ENCODE measurements at regions not wholly inside any gene's neighbourhood (a gene's known extent, or its start where the extent isn't known, plus 50 kb on each side); places are given as distances from the start of the nearest gene placed in this dataset.

DNA sequence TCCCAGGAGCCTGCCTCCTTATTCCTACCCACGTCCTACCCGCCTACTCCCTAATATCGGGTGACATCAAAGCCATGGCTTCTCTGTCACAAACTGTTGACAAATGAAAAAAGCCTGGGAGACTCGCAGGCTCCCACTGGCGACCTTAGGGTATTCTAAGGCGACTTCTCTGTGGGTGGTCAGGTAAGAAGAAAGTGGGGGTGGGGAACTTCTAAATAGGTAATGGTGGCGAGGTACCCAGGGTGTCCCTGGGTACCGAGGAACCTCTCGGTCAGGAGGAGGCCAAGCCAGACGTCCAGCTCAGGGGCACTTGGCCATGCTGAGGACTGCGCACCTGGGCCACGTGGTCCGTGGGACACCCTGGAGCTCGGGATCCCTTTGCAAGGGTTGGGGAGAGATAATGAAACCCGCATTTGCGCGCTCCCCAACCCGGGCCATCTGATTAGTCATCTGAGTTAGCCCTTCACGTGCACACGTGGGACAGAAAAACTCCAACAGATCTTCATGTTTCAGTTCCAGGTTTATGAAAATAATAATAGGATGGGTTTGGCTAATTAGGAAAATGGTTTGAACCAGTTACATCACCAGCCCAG lies 78.2 kb downstream of the NR2F2 start:
- Histone ChIP-seq H3K4me3 (ENCODE audit: low read length) (no peak overlapping the region), H3K27ac (ENCODE audit: low read length) (no peak overlapping the region), H3K9me3 (ENCODE audit: insufficient read depth, low read depth, low read length) (no peaks in the 10 kb centered on the region), H3K27me3 (ENCODE audit: insufficient read depth, low read length) (peaks cover 100% of the 10 kb centered on the region), H3K36me3 (ENCODE audit: insufficient read depth, low read depth, low read length) (no peaks in the 10 kb centered on the region), H3K4me1 (ENCODE audit: insufficient read depth, low read length) (peaks cover 3% of the 10 kb centered on the region; the same call in 1 of the 2 replicates), H3K9ac (ENCODE audit: low read depth, low read length) (no peak overlapping the region)

DNA sequence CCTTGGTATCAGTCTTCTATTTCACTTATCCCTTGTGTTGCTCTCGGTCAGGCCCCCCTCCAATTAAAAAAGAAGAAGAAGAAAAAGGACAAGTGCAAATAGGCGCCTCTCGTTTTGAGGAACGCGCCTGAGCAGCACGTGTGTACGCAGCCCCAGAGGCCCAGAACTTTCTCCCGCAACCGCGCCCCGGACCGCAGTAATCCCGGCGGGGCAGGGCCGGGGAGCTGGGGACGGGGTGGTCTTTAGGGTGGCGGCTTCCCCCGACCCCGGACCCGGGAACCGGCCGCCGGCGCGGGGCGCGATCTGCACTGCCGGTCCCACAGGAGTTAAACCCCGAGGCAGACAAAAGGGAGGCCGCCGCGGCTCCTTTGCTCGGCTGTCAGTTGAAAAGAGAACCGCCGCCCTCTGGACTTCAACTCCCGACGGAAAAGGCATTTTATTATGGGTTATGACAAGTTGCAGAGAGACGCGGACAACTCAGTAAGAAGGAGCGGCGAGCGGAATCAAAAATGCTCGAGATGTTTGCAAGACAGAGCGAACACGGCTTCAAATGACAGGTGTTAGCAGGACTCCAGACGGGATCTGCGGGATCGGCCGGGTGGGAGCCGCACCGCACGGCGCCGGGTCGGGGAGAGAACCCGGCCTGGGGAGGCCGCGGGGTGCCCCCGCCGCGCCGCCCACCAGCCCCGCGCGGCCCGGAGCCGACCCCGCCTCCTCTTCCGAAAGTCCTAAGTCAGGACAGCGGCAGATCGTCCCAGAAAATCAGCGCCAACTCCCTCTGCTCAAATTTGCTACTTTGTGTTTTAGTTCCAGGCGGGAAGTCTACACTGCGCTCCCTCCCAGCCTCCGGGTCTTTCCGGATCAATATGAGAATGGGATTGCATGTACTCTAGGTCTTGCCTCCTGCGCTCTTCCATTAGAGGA lies 79.0 kb downstream of the NR2F2 start:
- Histone ChIP-seq H3K9me3 (ENCODE audit: insufficient read depth, low read depth, low read length) (no peaks in the 10 kb centered on the region), H3K4me1 (ENCODE audit: insufficient read depth, low read length) (peaks cover 3% of the 10 kb centered on the region; the same call in 1 of the 2 replicates), H3K36me3 (ENCODE audit: insufficient read depth, low read depth, low read length) (no peaks in the 10 kb centered on the region), H3K27me3 (ENCODE audit: insufficient read depth, low read length) (peaks cover 100% of the 10 kb centered on the region), H3K27ac (ENCODE audit: low read length) (no peak overlapping the region), H3K4me3 (ENCODE audit: low read length) (peak overlapping the region; percentile 30; the same call in 1 of the 2 replicates), H3K9ac (ENCODE audit: low read depth, low read length) (no peak overlapping the region)

DNA sequence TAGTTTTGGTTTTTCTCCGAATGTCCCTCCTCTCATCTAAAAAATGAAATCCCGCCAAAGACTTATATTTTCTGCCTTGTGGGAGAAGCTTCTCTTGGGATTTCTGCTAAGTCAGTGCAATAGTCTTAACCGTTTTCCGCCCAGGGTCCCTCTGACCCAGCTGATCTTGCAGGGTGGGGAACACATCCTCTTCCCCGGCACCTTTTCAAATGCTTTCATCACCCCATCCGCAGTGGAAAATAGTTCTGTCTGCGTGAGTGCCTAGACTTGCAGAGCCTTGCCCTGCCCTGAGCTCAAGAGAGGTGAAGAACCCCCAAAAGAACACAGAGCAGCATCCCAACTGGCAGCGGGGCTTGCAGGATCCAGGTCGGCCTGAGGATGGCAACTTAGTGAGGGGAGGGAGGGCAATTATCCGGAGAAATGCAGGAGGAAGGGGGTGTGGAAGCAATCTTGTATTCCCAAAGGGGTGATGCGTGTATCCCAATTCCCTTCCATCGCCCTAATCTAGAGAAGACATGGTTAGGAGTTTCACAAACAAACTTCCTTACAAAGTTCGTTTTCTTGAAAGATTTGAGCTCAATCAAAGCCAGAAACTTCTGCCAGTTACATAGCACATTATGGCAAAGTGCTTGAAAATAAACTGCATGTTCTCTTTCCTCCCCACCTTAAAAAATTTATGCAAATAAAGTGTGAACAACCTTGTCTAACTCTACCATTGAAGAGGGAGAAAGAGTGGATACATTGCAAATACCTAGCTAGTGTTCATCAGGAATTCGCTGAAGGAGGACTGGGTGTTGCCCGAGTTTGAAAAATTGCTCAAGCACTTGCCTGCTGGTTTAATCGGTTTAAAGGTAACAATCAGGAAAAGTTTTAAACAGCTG lies 79.9 kb downstream of the NR2F2 start:
- H3K4me3 ChIP-seq (ENCODE audit: low read length), result no peak overlapping the region
- H3K4me1 ChIP-seq (ENCODE audit: insufficient read depth, low read length), result peaks cover 3% of the 10 kb centered on the region; the same call in 1 of the 2 replicates
- H3K9me3 ChIP-seq (ENCODE audit: insufficient read depth, low read depth, low read length), result no peaks in the 10 kb centered on the region; the same call in 1 of the 2 replicates
- H3K27ac ChIP-seq (ENCODE audit: low read length), result no peak overlapping the region
- no peaks in the 10 kb centered on the region for H3K36me3 ChIP-seq (ENCODE audit: insufficient read depth, low read depth, low read length)
- H3K27me3 ChIP-seq (ENCODE audit: insufficient read depth, low read length), result peaks cover 100% of the 10 kb centered on the region
- H3K9ac ChIP-seq (ENCODE audit: low read depth, low read length), result no peak overlapping the region

DNA sequence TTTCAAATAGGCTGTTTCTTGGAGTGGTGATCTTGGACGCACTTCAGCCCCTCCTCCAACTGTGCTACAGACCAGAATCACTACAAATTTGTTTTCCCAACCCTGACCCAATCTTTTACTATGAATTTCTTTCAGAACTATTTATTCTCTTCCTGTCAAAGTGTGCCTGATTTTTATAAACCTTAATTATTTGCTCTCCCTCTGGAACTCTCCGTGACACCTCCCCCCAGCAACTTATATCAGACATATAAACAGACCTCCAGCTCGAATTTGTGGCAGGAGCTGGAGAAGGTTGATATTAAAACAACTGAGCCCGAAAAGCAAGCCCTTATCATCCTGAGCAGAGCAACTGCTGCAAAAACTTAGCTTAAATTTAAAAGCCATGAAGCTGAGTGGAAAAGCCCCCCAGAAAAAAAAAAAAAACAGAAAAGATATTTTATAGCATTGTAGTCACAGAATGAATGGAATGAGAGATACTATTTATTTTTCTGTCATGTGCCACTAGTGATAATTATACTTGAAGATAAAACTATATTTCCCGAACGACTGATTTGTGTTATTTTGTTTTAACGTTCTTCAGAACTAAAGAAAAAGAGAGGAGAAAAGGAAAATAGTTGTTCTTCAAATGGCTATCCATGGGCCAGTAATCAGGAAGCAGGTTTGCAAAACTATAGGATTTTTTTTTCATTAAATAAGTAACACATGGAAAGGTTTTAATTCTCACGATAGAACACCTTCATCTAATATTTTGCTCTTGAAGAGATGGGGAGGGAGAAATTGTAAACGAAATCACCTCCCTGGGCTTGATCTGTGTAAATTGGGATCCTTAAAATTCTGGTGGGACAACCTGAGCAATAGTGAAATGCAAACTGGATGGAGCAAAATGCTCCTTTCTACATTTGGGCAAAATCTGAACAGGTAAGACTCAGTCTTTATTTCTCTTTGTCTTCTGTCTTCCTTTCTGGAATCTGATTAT lies 80.8 kb downstream of the NR2F2 start:
- no peaks in the 10 kb centered on the region; the same call in 1 of the 2 replicates for H3K9me3 ChIP-seq (ENCODE audit: insufficient read depth, low read depth, low read length)
- no peak overlapping the region for H3K9ac ChIP-seq (ENCODE audit: low read depth, low read length)
- peaks cover 3% of the 10 kb centered on the region; the same call in 1 of the 2 replicates for H3K4me1 ChIP-seq (ENCODE audit: insufficient read depth, low read length)
- H3K36me3 ChIP-seq (ENCODE audit: insufficient read depth, low read depth, low read length), result no peaks in the 10 kb centered on the region
- no peak overlapping the region for H3K4me3 ChIP-seq (ENCODE audit: low read length)
- no peak overlapping the region for H3K27ac ChIP-seq (ENCODE audit: low read length)
- H3K27me3 ChIP-seq (ENCODE audit: insufficient read depth, low read length), result peaks cover 100% of the 10 kb centered on the region

DNA sequence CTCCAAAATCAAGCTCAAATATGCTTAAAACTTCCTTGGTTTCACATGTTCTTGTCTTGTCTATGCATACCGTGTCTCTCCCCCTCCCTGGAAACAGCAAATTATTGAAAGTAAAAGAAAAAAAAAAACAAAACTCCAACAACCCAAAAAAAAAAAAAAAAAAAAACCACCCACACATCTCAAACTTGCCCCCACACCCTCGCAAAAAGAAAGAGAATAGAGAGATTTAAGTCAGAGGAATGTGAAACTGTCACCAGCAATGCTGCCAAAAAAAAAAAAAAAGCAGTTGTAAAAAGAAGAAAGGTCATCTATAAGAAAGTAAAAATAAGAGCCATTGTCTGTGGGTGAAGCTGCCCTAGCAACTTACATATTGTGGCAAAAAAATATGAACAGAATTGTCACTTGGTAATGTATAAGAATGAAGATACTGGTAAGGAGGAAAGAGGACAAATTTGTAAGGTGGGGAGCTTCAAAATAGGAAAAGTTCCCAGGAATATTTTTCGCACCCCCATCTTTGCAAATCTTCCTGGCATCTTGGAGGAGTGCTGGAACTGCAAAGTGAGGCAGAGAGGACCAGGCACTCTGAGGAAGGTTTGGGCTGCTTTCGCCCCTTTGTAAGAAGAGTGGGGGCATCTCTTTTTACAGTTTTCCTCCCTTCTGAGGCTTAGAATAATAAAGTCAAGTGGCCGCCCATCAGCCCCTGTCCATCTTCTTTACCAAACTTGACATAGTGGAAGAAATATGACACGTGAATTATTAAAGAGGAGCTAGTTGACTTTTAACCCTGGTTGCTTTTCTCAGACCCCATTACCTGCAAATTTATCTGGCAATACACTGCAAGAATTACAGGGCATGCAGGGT lies 81.8 kb downstream of the NR2F2 start:
- Histone ChIP-seq H3K36me3 (ENCODE audit: insufficient read depth, low read depth, low read length) (no peaks in the 10 kb centered on the region), H3K9ac (ENCODE audit: low read depth, low read length) (no peak overlapping the region), H3K9me3 (ENCODE audit: insufficient read depth, low read depth, low read length) (no peaks in the 10 kb centered on the region; the same call in 1 of the 2 replicates), H3K4me3 (ENCODE audit: low read length) (no peak overlapping the region), H3K27me3 (ENCODE audit: insufficient read depth, low read length) (peaks cover 100% of the 10 kb centered on the region), H3K4me1 (ENCODE audit: insufficient read depth, low read length) (peaks cover 5% of the 10 kb centered on the region; the same call in 1 of the 2 replicates), H3K27ac (ENCODE audit: low read length) (no peak overlapping the region)

DNA sequence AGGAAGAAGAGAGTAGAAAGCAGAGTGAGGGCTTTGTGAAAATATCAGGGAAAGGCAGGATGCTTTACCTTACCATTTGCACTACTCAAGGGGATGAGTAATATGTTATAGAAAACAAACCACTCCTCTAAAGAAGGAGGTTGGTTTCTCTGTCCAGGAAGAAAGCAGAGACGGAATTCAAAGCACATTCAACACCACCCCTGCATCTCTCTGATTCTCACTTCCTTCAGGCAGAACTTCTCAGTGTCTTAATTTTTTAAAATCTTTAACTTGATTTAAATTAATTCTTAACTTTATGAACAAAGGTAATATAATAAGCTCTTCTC lies 82.4 kb downstream of the NR2F2 start:
- Histone ChIP-seq H3K4me3 (ENCODE audit: low read length) (no peak overlapping the region), H3K27me3 (ENCODE audit: insufficient read depth, low read length) (peaks cover 100% of the 10 kb centered on the region), H3K36me3 (ENCODE audit: insufficient read depth, low read depth, low read length) (no peaks in the 10 kb centered on the region), H3K27ac (ENCODE audit: low read length) (no peak overlapping the region), H3K9me3 (ENCODE audit: insufficient read depth, low read depth, low read length) (no peaks in the 10 kb centered on the region; the same call in 1 of the 2 replicates), H3K4me1 (ENCODE audit: insufficient read depth, low read length) (peaks cover 6% of the 10 kb centered on the region; the same call in 1 of the 2 replicates), H3K9ac (ENCODE audit: low read depth, low read length) (no peak overlapping the region)

DNA sequence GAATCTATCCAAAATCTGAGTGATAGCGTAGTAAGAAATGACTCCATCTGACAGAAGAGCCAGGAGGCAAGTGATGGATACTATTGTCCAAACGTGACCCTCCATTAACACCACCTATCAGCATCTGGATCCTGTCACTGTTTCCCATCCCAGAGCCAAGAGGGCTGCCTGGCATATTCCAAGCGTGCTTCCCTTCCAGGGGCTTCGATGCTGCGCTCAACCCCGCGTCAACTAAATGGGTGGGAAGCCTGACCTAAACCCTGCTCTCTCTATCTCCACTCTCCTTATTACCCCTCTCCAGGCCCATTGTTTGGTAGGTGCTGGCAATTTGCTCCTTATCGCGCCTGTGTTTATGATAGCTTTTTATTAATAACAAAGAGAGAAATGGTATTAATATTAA lies 83.2 kb downstream of the NR2F2 start:
- H3K9me3 ChIP-seq (ENCODE audit: insufficient read depth, low read depth, low read length), result no peaks in the 10 kb centered on the region; the same call in 1 of the 2 replicates
- no peaks in the 10 kb centered on the region for H3K36me3 ChIP-seq (ENCODE audit: insufficient read depth, low read depth, low read length)
- no peak overlapping the region for H3K4me3 ChIP-seq (ENCODE audit: low read length)
- no peak overlapping the region for H3K9ac ChIP-seq (ENCODE audit: low read depth, low read length)
- H3K27ac ChIP-seq (ENCODE audit: low read length), result no peak overlapping the region
- peaks cover 100% of the 10 kb centered on the region for H3K27me3 ChIP-seq (ENCODE audit: insufficient read depth, low read length)
- peaks cover 7% of the 10 kb centered on the region; the same call in 1 of the 2 replicates for H3K4me1 ChIP-seq (ENCODE audit: insufficient read depth, low read length)

DNA sequence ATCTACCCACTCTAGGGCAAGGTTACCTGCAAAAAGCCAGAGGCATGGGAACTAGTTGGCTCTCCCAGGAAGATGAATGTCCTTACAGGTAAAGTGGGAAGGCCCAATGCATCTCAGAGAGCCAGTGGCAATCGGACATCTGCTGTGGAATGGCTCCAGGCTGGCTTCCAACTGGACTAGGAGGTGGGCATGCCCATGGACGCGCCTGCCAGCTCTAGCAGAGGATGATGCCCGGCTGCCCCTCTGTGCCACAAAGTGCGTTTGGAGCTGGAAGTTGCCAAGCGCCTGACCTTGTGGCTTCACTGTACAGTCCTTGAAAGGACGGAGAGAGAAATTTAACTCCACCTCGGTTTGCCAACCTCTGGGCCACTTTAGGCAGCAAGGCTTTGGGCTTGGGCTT lies 84.4 kb downstream of the NR2F2 start:
- Histone ChIP-seq H3K9me3 (ENCODE audit: insufficient read depth, low read depth, low read length) (no peaks in the 10 kb centered on the region; the same call in 1 of the 2 replicates), H3K36me3 (ENCODE audit: insufficient read depth, low read depth, low read length) (no peaks in the 10 kb centered on the region), H3K4me3 (ENCODE audit: low read length) (no peak overlapping the region), H3K27me3 (ENCODE audit: insufficient read depth, low read length) (peaks cover 100% of the 10 kb centered on the region), H3K27ac (ENCODE audit: low read length) (no peak overlapping the region), H3K9ac (ENCODE audit: low read depth, low read length) (no peak overlapping the region), H3K4me1 (ENCODE audit: insufficient read depth, low read length) (peaks cover 7% of the 10 kb centered on the region; the same call in 1 of the 2 replicates)

DNA sequence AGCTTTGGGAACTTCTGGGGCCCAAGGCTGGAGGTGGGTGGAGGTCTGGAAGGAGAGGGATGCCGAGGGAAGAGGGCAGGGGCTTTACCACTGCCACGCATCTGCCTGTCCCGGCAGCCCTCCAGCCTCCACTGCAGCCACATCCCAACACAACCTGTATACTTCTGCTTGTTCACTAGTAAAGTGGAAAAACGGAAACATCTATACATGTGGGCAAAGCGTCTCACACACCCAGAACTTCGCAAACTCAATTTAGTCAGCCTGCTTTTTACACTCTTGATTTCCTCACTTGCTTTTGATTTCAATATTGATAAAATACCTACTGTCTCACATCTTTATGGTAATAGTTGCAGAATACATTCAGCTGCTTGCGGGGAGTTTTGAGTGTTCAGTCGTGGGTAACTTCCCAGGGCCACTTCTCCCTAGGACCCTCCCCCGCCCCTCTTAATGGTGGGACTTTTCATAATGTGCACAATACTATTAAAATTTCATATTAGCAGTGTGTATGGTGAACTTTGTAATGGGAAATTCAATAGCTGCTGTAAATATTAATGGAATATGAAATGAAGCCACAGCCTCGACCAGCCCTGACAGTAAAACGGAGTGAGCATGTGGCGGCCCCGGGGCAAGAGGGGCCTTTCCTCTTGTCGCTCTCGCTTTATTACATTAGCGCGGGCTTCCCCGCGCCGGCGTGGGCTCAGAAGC lies 85.2 kb downstream of the NR2F2 start:
- no peak overlapping the region for H3K9ac ChIP-seq (ENCODE audit: low read depth, low read length)
- peaks cover 8% of the 10 kb centered on the region; the same call in 1 of the 2 replicates for H3K4me1 ChIP-seq (ENCODE audit: insufficient read depth, low read length)
- H3K4me3 ChIP-seq (ENCODE audit: low read length), result no peak overlapping the region; the same call in 1 of the 2 replicates
- peaks cover 100% of the 10 kb centered on the region for H3K27me3 ChIP-seq (ENCODE audit: insufficient read depth, low read length)
- no peaks in the 10 kb centered on the region for H3K36me3 ChIP-seq (ENCODE audit: insufficient read depth, low read depth, low read length)
- H3K27ac ChIP-seq (ENCODE audit: low read length), result no peak overlapping the region
- no peaks in the 10 kb centered on the region; the same call in 1 of the 2 replicates for H3K9me3 ChIP-seq (ENCODE audit: insufficient read depth, low read depth, low read length)

Data from iPS-20b (cell line).